Liver (tissue), 8 donors: ENCODE measurements at regions not wholly inside any gene's neighbourhood (a gene's known extent, or its start where the extent isn't known, plus 50 kb on each side); places are given as distances from the start of the nearest gene placed in this dataset.

Experiments
- DNase-seq: peaks from one replicate; pipeline ENCODE4 v3.0.0-alpha.2; 2017; ENCODE audit warnings: low spot score
- H3K27ac ChIP-seq, 2 donors: one replicate each; pipeline ENCODE4 v1.7.0; 2013; ENCODE audit warnings: inconsistent platforms in 2 of 2, low read length in 2 of 2, control low read depth in 1 of 2, low read depth in 1 of 2, mild to moderate bottlenecking in 1 of 2
- H3K27me3 ChIP-seq, 4 donors: one replicate each; pipeline versions ENCODE4 v1.6.1 to v1.7.0; 2013; ENCODE audit warnings: low read length in 3 of 4, inconsistent platforms in 1 of 4, mild to moderate bottlenecking in 1 of 4, moderate library complexity in 1 of 4; ENCODE audit not compliant: control insufficient read depth in 4 of 4, insufficient read depth in 4 of 4
- H3K36me3 ChIP-seq, 4 donors: one replicate each; pipeline versions ENCODE4 v1.6.1 to v1.7.0; 2013; ENCODE audit warnings: low read length in 3 of 4, mild to moderate bottlenecking in 3 of 4, low read depth in 1 of 4, moderate library complexity in 1 of 4; ENCODE audit not compliant: control insufficient read depth in 4 of 4, insufficient read depth in 3 of 4
- H3K4me1 ChIP-seq, 4 donors: one replicate each; pipeline versions ENCODE4 v1.6.1 to v1.7.0; 2013; ENCODE audit warnings: low read length in 3 of 4, mild to moderate bottlenecking in 3 of 4, moderate library complexity in 1 of 4; ENCODE audit not compliant: control insufficient read depth in 4 of 4, insufficient read depth in 4 of 4
- H3K4me3 ChIP-seq, 3 donors: one replicate each; pipeline versions ENCODE4 v1.6.1 to v1.7.0; 2013; ENCODE audit warnings: low read length in 3 of 3, control low read depth in 1 of 3, low read depth in 1 of 3, mild to moderate bottlenecking in 1 of 3
- H3K9ac ChIP-seq, 2 donors: one replicate each; pipeline ENCODE4 v1.7.0; 2013; ENCODE audit warnings: low read length in 2 of 2, mild to moderate bottlenecking in 2 of 2, moderate library complexity in 2 of 2, control low read depth in 1 of 2, low read depth in 1 of 2
- H3K9me3 ChIP-seq, 4 donors: one replicate each; pipeline versions ENCODE4 v1.6.1 to v1.7.0; 2013; ENCODE audit warnings: low read length in 3 of 4; ENCODE audit not compliant: control insufficient read depth in 4 of 4
- CTCF ChIP-seq: fragments of 150-350 bp; IDR thresholded peaks from 2 replicates; pipeline ENCODE4 v1.5.1; 2017; ENCODE audit warnings: improper control_type of control experiment, low read depth, low read length; ENCODE audit not compliant: missing input control
- EGR1 ChIP-seq, 2 donors: IDR thresholded peaks; 2 replicates each; pipeline ENCODE4 v1.6.1; 2016 to 2018; ENCODE audit warnings: antibody characterized with exemption in 2 of 2, low read depth in 2 of 2
- FOXA2 ChIP-seq: IDR thresholded peaks from 2 replicates; pipeline ENCODE4 v1.6.1; 2016; ENCODE audit warnings: antibody characterized with exemption
- GABPA ChIP-seq, 2 donors: IDR thresholded peaks in 1 of 2; conservative IDR thresholded peaks in 1 of 2; 2 replicates each; pipeline ENCODE4 v1.6.1; 2016; ENCODE audit warnings: antibody characterized with exemption in 2 of 2, mild to moderate bottlenecking in 1 of 2, moderate library complexity in 1 of 2
- HNF4A ChIP-seq, 2 donors: conservative IDR thresholded peaks; 2 replicates each; pipeline ENCODE4 v1.6.1; 2016; ENCODE audit warnings: antibody characterized with exemption in 2 of 2, mild to moderate bottlenecking in 2 of 2
- HNF4G ChIP-seq: IDR thresholded peaks from 2 replicates; pipeline ENCODE4 v1.6.1; 2016; ENCODE audit warnings: antibody characterized with exemption
- MAX ChIP-seq: IDR thresholded peaks from 2 replicates; pipeline ENCODE4 v1.6.1; 2016; ENCODE audit warnings: antibody characterized with exemption
- NR2F2 ChIP-seq: IDR thresholded peaks from 2 replicates; pipeline ENCODE4 v1.6.1; 2016; ENCODE audit warnings: antibody characterized with exemption
- RAD21 ChIP-seq, 2 donors: IDR thresholded peaks; 2 replicates each; pipeline ENCODE4 v1.6.1; 2016; ENCODE audit warnings: antibody characterized with exemption in 2 of 2, mild to moderate bottlenecking in 2 of 2
- REST ChIP-seq: IDR thresholded peaks from 2 replicates; pipeline ENCODE4 v1.6.1; 2016; ENCODE audit warnings: antibody characterized with exemption, mild to moderate bottlenecking
- RXRA ChIP-seq, 2 donors: IDR thresholded peaks; 2 replicates each; pipeline ENCODE4 v1.6.1; 2017 to 2018; ENCODE audit warnings: antibody characterized with exemption in 2 of 2, mild to moderate bottlenecking in 1 of 2
- SP1 ChIP-seq: IDR thresholded peaks from 2 replicates; pipeline ENCODE4 v1.6.1; 2018; ENCODE audit warnings: antibody characterized with exemption, mild to moderate bottlenecking
- TAF1 ChIP-seq: conservative IDR thresholded peaks from 2 replicates; pipeline ENCODE4 v1.6.1; 2016; ENCODE audit warnings: antibody characterized with exemption, mild to moderate bottlenecking
- YY1 ChIP-seq: IDR thresholded peaks from 2 replicates; pipeline ENCODE4 v1.6.1; 2016; ENCODE audit warnings: antibody characterized with exemption, mild to moderate bottlenecking
- ZBTB33 ChIP-seq: IDR thresholded peaks from 2 replicates; pipeline ENCODE4 v1.6.1; 2016; ENCODE audit warnings: antibody characterized with exemption
- WGBS: extraction: QIAGEN DNeasy Blood & Tissue Kit; methylation state at CpG from one replicate; pipeline ENCODE4 v1.1.7; 2013; 5-methylcytosine and 5-hydroxymethylcytosine counted together
- donor health status: healthy.
- donor health status: healthy.
- donor health status: healthy.
- donor health status: healthy.
- donor health status: healthy.

- TF ChIP-seq CTCF (no peak), EGR1 (IDR thresholded peaks at IDR 0.05; ENCODE audit: low read depth in 2 of 2) (no peak), NR2F2 (no peak), HNF4G (no peak), TAF1 (no peak), MAX (no peak), REST (no peak), ZBTB33 (no peak), YY1 (no peak), FOXA2 (no peak), SP1 (no peak), HNF4A (conservative IDR thresholded peaks at IDR 0.05) (no peak), RXRA (IDR thresholded peaks at IDR 0.05) (no peak), GABPA (IDR thresholded peaks at IDR 0.05 in 1 of 2, conservative IDR thresholded peaks at IDR 0.05 in 1 of 2) (no peak)
- H3K4me1 ChIP-seq, result no peaks in the 10 kb centered on the region
- no peak for DNase-seq
- no peaks in the 10 kb centered on the region for H3K9me3 ChIP-seq
- no peaks in the 10 kb centered on the region for H3K36me3 ChIP-seq
- 76% methylated on average over 3 of the region's 3 CpGs for WGBS
- no peaks in the 10 kb centered on the region for H3K27me3 ChIP-seq
- H3K27ac ChIP-seq, result no peak overlapping the region
- no peak overlapping the region for H3K9ac ChIP-seq
- no peak overlapping the region for H3K4me3 ChIP-seq
These were observed 107.7 kb upstream of the PLSCR5 start for GRCh38 chr3:146712806-146713205.

GRCh38 chr3:146709969-146710368 is 104.8 kb upstream of the PLSCR5 start:
- Histone ChIP-seq H3K4me1 (no peaks in the 10 kb centered on the region), H3K27me3 (no peaks in the 10 kb centered on the region), H3K9me3 (no peaks in the 10 kb centered on the region), H3K36me3 (no peaks in the 10 kb centered on the region), H3K4me3 (no peak overlapping the region), H3K9ac (no peak overlapping the region), H3K27ac (no peak overlapping the region)
- no peak for TF ChIP-seq NR2F2
- no peak for TF ChIP-seq RAD21 (IDR thresholded peaks at IDR 0.05)
- TF ChIP-seq RXRA (IDR thresholded peaks at IDR 0.05), result no peak
- TF ChIP-seq YY1, result no peak
- TF ChIP-seq MAX, result no peak
- WGBS, result 54% methylated on average over 3 of the region's 3 CpGs
- no peak for DNase-seq
